Stomach (tissue), 8 donors: ENCODE measurements at regions not wholly inside any gene's neighbourhood (a gene's known extent, or its start where the extent isn't known, plus 50 kb on each side); places are given as distances from the start of the nearest gene placed in this dataset.

Source experiments
- DNase-seq, 2 donors: peaks; one replicate each; pipeline versions ENCODE4 v3.0.0 to v3.0.0-alpha.2; 2013 to 2019
- H3K27ac ChIP-seq, 5 donors: fragments of 200-600 bp in 4 of 5; sonication (generic) in 4 of 5; one replicate each; pipeline ENCODE4 v1.5.1; 2013 to 2019; ENCODE audit warnings: mild to moderate bottlenecking in 1 of 5, moderate library complexity in 1 of 5
- H3K27me3 ChIP-seq, 3 donors: fragments of 200-600 bp; sonication (generic); one replicate each; pipeline ENCODE4 v1.5.1; 2017 to 2019; ENCODE audit warnings: mixed run types in 1 of 3
- H3K36me3 ChIP-seq, 4 donors: fragments of 200-600 bp; sonication (generic); 1 replicate in 3 of 4; 2 replicates in 1 of 4; pipeline ENCODE4 v1.5.1; 2016 to 2019
- H3K4me1 ChIP-seq, 4 donors: fragments of 200-600 bp; sonication (generic); one replicate each; pipeline ENCODE4 v1.5.1; 2016 to 2019
- H3K4me3 ChIP-seq, 4 donors: fragments of 200-600 bp; sonication (generic) in 3 of 4; one replicate each; pipeline ENCODE4 v1.5.1; 2016 to 2019; ENCODE audit warnings: mild to moderate bottlenecking in 1 of 4
- H3K9me3 ChIP-seq, 4 donors: fragments of 200-600 bp; sonication (generic); one replicate each; pipeline ENCODE4 v1.5.1; 2016 to 2019
- EP300 ChIP-seq: sonication (generic); formaldehyde crosslinking; IDR thresholded peaks from one replicate; pipeline ENCODE4 v1.6.1; 2017; ENCODE audit warnings: antibody characterized with exemption
- POLR2A ChIP-seq, 4 donors: fragments of 450-650 bp; IDR thresholded peaks; one replicate each; pipeline ENCODE4 v1.6.1; 2016; ENCODE audit warnings: antibody characterized with exemption in 4 of 4, control low read depth in 2 of 4, mild to moderate bottlenecking in 1 of 4, moderate library complexity in 1 of 4
- POLR2AphosphoS5 ChIP-seq, 3 donors: sonication (generic); formaldehyde crosslinking; IDR thresholded peaks; one replicate each; pipeline ENCODE4 v1.6.1; 2016; ENCODE audit warnings: antibody characterized with exemption in 3 of 3
- WGBS, 5 donors: extraction: QIAGEN DNeasy Blood & Tissue Kit in 3 of 5; methylation state at CpG; one replicate each; pipeline versions ENCODE4 v1.1.5 to v1.1.7; 2013 to 2018; 5-methylcytosine and 5-hydroxymethylcytosine counted together
- intact Hi-C: fragments of 100-400 bp; cut with DNase I; formaldehyde crosslinking; loops from one replicate; pipeline ENCODE4 v1.15.1; 2023; ENCODE audit warnings: low total_unique reads
- TF ChIP-seq, protein P1 (sequence below), 7 experiments: fragments of 450-650 bp in 4 of 7; fragments of 200-600 bp in 3 of 7; sonication (generic) in 3 of 7; IDR thresholded peaks; one replicate each; pipeline ENCODE4 v1.5.1; 2016 to 2019; ENCODE audit warnings: antibody characterized with exemption in 7 of 7, control low read depth in 2 of 7, mild to moderate bottlenecking in 1 of 7
- donor health status: healthy with polysubstance abuse.
- donor health status: Bipolar disorder and iron deficiency.
- donor health status: healthy.

DNA sequence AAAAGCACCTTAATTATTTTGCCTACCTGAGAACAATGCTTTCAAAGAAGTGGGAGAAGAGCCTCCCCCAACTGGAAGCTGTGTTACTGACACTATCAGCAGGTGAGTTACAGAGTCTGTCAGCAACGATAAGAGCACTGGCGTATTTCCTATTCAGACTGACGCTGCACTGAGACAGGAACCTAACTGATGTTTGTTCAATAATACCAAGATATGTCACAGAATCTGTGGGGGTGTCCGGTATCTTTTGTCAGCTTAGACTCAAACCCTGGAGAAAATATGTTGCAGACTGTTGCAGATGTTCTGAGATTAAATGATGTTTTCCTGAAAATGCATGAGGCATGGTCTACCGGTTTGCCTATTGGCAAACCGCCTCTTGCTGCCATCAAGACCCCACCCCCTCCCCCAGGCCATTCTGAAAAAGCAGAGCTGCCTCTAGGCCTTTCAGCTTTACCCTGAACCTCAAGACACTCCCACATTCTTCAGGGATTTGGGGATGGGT, 115.2 kb upstream of the KIT start:
- TF ChIP-seq POLR2A (IDR thresholded peaks at IDR 0.05) (no peak), POLR2AphosphoS5 (IDR thresholded peaks at IDR 0.05) (peak in 1 of 3 donors; percentile 4)
- Histone ChIP-seq H3K4me1 (peaks cover 7 to 22% (median 15%) of the 10 kb centered on the region in 4 donors), H3K27ac (no peak overlapping the region), H3K27me3 (no peaks in the 10 kb centered on the region), H3K4me3 (no peak overlapping the region), H3K36me3 (no peaks in the 10 kb centered on the region), H3K9me3 (no peaks in the 10 kb centered on the region)
- no peak for DNase-seq
- intact Hi-C loops, result no loop called here
- 29 to 49% (median 41%) methylated on average over 6 of the region's 6 CpGs for WGBS, 5 donors

DNA sequence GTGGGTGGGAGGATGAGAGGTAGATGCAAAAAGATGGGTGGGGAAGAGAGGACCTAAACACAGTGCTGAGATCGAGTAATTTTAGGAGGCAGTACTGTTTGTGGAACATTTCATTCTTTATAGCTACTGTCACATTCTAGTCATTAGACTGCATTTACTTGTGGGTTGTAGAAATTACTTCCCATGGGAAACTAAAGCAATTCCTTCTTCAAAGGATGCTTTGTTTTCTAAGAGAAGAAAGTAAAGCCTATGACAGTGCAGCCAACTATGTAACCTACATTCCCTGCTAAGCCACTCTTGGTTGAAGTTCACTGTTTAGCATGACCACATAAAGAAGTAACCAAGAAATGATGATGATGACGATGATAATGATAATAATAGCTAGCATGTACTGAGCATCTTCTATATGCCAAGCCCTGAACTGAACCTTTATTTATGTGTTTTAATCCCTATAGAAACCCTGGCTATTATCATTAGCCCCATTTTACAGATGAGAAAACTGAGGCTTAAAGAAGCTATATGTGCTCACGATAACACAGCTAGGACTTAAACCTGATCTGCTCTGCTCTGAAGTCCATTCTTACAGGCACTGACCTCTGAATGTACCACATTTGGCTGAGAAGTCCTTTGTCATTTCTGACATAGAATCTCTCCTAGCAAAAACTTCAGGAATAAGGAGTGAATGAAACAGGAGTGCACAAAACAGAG, 114.5 kb upstream of the KIT start:
- intact Hi-C loops, result no loop called here
- WGBS, 5 donors, result 67 to 85% (median 80%) methylated on average over 3 of the region's 3 CpGs

DNA sequence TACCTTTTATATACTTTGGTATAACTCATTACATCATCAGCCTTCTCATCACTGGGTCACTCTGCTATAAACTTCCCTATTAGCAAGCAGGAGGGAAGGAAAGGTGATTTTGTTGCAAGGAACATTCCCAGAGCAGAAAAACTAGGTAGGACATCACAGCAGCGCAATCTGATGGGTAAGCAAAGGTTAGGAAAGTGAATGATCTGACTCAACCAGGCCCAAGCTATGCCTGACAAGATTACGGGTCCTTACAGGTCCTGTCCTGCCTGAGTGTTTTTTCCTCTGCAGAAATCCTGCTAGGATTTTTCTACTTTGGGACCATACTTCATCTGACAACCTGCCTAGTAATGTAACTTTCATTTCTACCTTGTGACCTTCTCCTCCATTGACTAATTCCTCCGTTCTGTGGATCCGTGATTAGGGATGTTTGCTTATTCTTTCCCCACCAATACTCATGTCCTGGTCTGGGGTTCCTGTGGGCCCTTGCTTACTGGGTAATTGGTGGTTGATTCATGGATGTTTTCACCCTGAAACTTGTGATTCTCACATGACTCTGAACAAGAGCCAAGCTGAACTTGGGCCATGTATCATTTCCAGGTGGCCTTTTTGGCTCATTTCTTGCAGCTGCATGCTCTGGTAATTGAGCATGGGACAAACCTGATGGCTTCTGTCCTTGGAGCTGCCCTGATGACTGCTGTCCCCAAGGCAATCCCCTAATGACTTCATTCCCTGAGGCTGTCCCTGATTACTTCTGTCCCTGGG, 111.9 kb upstream of the KIT start:
- TF ChIP-seq POLR2AphosphoS5 (IDR thresholded peaks at IDR 0.05) (no peak), POLR2A (IDR thresholded peaks at IDR 0.05) (no peak), EP300 (no peak)
- TF ChIP-seq, protein P1, sequence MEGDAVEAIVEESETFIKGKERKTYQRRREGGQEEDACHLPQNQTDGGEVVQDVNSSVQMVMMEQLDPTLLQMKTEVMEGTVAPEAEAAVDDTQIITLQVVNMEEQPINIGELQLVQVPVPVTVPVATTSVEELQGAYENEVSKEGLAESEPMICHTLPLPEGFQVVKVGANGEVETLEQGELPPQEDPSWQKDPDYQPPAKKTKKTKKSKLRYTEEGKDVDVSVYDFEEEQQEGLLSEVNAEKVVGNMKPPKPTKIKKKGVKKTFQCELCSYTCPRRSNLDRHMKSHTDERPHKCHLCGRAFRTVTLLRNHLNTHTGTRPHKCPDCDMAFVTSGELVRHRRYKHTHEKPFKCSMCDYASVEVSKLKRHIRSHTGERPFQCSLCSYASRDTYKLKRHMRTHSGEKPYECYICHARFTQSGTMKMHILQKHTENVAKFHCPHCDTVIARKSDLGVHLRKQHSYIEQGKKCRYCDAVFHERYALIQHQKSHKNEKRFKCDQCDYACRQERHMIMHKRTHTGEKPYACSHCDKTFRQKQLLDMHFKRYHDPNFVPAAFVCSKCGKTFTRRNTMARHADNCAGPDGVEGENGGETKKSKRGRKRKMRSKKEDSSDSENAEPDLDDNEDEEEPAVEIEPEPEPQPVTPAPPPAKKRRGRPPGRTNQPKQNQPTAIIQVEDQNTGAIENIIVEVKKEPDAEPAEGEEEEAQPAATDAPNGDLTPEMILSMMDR (IDR thresholded peaks at IDR 0.05), result no peak
- peaks cover 10 to 20% (median 12%) of the 10 kb centered on the region in 4 donors for H3K4me1 ChIP-seq
- DNase-seq, result no peak
- H3K36me3 ChIP-seq, result no peaks in the 10 kb centered on the region
- no peaks in the 10 kb centered on the region for H3K27me3 ChIP-seq
- intact Hi-C loops, result no loop called here
- peak overlapping the region in 3 of 5 donors; percentile 14 to 85 (median 84) for H3K27ac ChIP-seq
- no peaks in the 10 kb centered on the region for H3K9me3 ChIP-seq
- WGBS, 5 donors, result 72 to 81% (median 79%) methylated on average over 4 of the region's 4 CpGs
- H3K4me3 ChIP-seq, result no peak overlapping the region

More for the DNA sequence above, 114.5 kb upstream of the KIT start:
- Histone ChIP-seq H3K4me3 (no peak overlapping the region), H3K36me3 (no peaks in the 10 kb centered on the region), H3K27ac (no peak overlapping the region), H3K9me3 (no peaks in the 10 kb centered on the region), H3K27me3 (no peaks in the 10 kb centered on the region), H3K4me1 (peaks cover 10 to 27% (median 18%) of the 10 kb centered on the region in 4 donors)
- DNase-seq, result no peak
- TF ChIP-seq EP300 (no peak), POLR2AphosphoS5 (IDR thresholded peaks at IDR 0.05) (no peak), POLR2A (IDR thresholded peaks at IDR 0.05) (no peak)
- TF ChIP-seq, protein P1 (IDR thresholded peaks at IDR 0.05), result no peak

DNA sequence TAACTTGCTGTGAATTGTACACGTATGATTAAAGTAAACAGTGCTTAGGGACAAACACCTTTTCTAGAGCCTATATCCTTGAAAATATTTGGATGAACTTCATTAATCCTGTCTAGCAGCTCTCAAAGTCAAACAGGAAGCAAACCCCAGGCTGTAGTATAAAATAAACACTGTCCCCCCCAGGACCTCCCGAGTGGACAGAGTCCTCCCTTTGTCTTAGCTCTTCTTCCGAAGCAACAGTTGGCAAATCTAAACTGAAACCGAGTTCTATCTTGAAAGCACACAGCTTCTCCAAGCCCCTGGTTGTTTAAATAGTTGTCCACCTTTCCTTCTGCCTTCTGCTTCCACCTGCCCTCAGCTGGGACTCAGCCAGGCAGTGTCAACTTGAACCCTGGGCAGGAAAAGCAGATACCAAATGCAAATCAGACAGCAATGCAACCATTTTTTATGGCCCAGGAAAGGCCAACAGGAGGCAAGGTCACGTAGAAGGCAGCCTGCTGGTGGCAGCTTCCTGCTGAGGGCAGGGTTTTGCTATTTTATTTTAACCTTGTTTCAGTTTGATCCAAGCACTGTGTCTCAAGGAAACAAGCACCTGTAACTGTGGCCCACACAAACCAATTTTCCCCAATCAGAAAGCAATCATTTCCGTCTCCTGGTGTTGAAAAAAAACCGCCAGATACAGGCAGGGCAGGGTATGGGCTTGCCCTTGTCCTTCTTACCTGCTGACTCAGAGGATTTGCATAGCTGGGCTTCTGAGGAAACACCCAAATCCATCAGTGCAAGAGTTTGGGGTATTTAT, 110.3 kb upstream of the KIT start:
- Histone ChIP-seq H3K4me3 (no peak overlapping the region), H3K36me3 (no peaks in the 10 kb centered on the region), H3K27ac (peak overlapping the region; percentile 68 to 85 (median 80)), H3K4me1 (peaks cover 10 to 20% (median 12%) of the 10 kb centered on the region in 4 donors), H3K27me3 (no peaks in the 10 kb centered on the region), H3K9me3 (no peaks in the 10 kb centered on the region)
- WGBS, 5 donors, result 12 to 38% (median 25%) methylated on average over 7 of the region's 7 CpGs
- intact Hi-C loops, result no loop called here
- TF ChIP-seq POLR2AphosphoS5 (IDR thresholded peaks at IDR 0.05) (peak in 1 of 3 donors; percentile 58), EP300 (no peak)
- peak; percentile 45 to 49 for DNase-seq

DNA sequence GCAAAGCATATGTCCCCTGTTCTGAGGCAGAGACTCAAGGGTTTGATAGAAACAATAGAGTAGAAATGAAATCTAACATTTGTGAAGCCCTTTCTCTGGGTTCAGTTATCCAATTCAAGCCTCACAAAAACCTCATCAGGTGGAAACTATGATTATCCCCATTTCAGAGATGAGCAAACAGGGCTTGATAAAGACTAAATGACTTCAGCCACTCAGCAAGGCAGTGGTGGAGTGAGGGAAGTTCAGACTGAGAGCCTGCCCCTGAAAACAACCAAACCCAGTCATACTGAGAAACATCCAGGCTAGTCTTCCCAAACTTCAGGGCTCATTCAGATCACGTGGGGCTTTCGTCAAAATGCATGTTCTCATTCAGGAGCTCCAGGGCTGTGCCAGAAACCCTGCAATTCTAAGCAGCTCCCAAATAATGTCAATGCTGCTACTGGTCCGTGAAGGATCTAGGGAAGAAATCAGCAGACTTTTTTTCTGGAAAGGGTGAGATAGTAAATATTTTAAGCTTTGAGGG, 109.6 kb upstream of the KIT start:
- Histone ChIP-seq H3K27ac (peak overlapping the region; percentile 68 to 85 (median 80)), H3K4me1 (peaks cover 10 to 20% (median 12%) of the 10 kb centered on the region in 4 donors), H3K4me3 (no peak overlapping the region), H3K36me3 (no peaks in the 10 kb centered on the region), H3K9me3 (no peaks in the 10 kb centered on the region), H3K27me3 (no peaks in the 10 kb centered on the region)
- no peak for DNase-seq
- WGBS, 5 donors, result 69 to 90% (median 87%) methylated on average over 3 of the region's 3 CpGs
- intact Hi-C loops, result no loop called here
- no peak for TF ChIP-seq POLR2AphosphoS5 (IDR thresholded peaks at IDR 0.05)
- no peak for TF ChIP-seq EP300
- TF ChIP-seq POLR2A (IDR thresholded peaks at IDR 0.05), result no peak
- TF ChIP-seq, protein P1 (IDR thresholded peaks at IDR 0.05), result no peak
